Activated CD4-positive, alpha-beta memory T cell treated with anti-CD3 and anti-CD28 coated beads, Interleukin-2, amount 10 ng/mL, durations not matched to agents 7 days and 5 days (primary cell): ENCODE measurements at regions not wholly inside any gene's neighbourhood (a gene's known extent, or its start where the extent isn't known, plus 50 kb on each side); places are given as distances from the start of the nearest gene placed in this dataset.

Experiments used
- CTCF ChIA-PET: fragments of 350-600 bp; sonication (Branson Sonifier 250); formaldehyde crosslinking; loops from one replicate; lab custom pipeline; 2021; ENCODE audit warnings: antibody characterized with exemption, inconsistent platforms; lab: Charles Lee
- POLR2A ChIA-PET: fragments of 350-600 bp; sonication (Branson Sonifier 250); formaldehyde crosslinking; loops from one replicate; lab custom pipeline; 2021; ENCODE audit warnings: antibody characterized with exemption; lab: Charles Lee
- DNase-seq: peaks from one replicate; pipeline ENCODE4 v3.0.0-alpha.2; 2020
- H3K27ac Mint-ChIP-seq: one replicate; pipeline ENCODE4 v1.8.0; 2021; ENCODE audit warnings: mild to moderate bottlenecking, mixed read lengths
- H3K27me3 Mint-ChIP-seq: one replicate; pipeline ENCODE4 v1.8.0; 2021; ENCODE audit warnings: mixed read lengths
- H3K36me3 Mint-ChIP-seq: one replicate; pipeline ENCODE4 v1.8.0; 2021; ENCODE audit warnings: low read depth, mixed read lengths
- H3K4me1 Mint-ChIP-seq: one replicate; pipeline ENCODE4 v1.8.0; 2021; ENCODE audit warnings: mixed read lengths
- H3K4me3 Mint-ChIP-seq: one replicate; pipeline ENCODE4 v1.8.0; 2021; ENCODE audit warnings: mild to moderate bottlenecking, mixed read lengths
- H3K9me3 Mint-ChIP-seq: one replicate; pipeline ENCODE4 v1.8.0; 2021; ENCODE audit warnings: mixed read lengths

- Mint-ChIP-seq H3K4me3 (peak overlapping the region; percentile 21), H3K4me1 (no peaks in the 10 kb centered on the region), H3K27me3 (no peaks in the 10 kb centered on the region), H3K36me3 (peaks cover 54% of the 10 kb centered on the region), H3K27ac (no peak overlapping the region), H3K9me3 (peaks cover 7% of the 10 kb centered on the region)
- DNase-seq: peak; percentile 41
- ChIA-PET POLR2A (interaction anchor here (0.6 to 10.6 kb wide), 9 partner anchors 9 to 125 kb away, joined by 3 to 68 read pairs (median 4); partner anchors contain the start of gene TAB2), CTCF (no interaction called here)
Observed at GRCh38 chr6:149209871-149210775, 107.4 kb upstream of the TAB2 start.

GRCh38 chr6:149211046-149211571, 106.4 kb upstream of the TAB2 start:
- Mint-ChIP-seq H3K4me1 (peaks cover 4% of the 10 kb centered on the region), H3K4me3 (peak overlapping the region; percentile 21), H3K27me3 (no peaks in the 10 kb centered on the region), H3K27ac (no peak overlapping the region), H3K36me3 (peaks cover 48% of the 10 kb centered on the region), H3K9me3 (peaks cover 7% of the 10 kb centered on the region)
- POLR2A ChIA-PET: interaction anchor here (1.0 to 10.6 kb wide), 7 partner anchors 12 to 179 kb away, joined by 4 to 68 read pairs (median 6); partner anchors contain the start of gene TAB2
- CTCF ChIA-PET: no interaction called here
- DNase-seq: peak; percentile 33

GRCh38 chr6:149212206-149212605, 105.3 kb upstream of the TAB2 start:
- ChIA-PET POLR2A (interaction anchor here (0.9 to 10.6 kb wide), 11 partner anchors 9 to 180 kb away, joined by 3 to 68 read pairs (median 4); partner anchors contain the start of gene TAB2), CTCF (interaction anchor here (0.5 kb wide), 1 partner anchor 205 kb away, joined by 3 read pairs; no protein-coding TSS in a partner anchor)
- Mint-ChIP-seq H3K27ac (no peak overlapping the region), H3K36me3 (peaks cover 44% of the 10 kb centered on the region), H3K27me3 (no peaks in the 10 kb centered on the region), H3K4me3 (peak overlapping the region; percentile 1), H3K4me1 (peaks cover 15% of the 10 kb centered on the region), H3K9me3 (peaks cover 5% of the 10 kb centered on the region)
- no peak for DNase-seq

- H3K4me3 Mint-ChIP-seq: no peak overlapping the region
- H3K27me3 Mint-ChIP-seq: no peaks in the 10 kb centered on the region
- CTCF ChIA-PET: interaction anchor here (0.5 to 1.1 kb wide), 2 partner anchors 18 to 204 kb away, joined by 3 read pairs; no protein-coding TSS in a partner anchor
- POLR2A ChIA-PET: interaction anchor here (0.7 to 10.6 kb wide), 16 partner anchors 10 to 181 kb away, joined by 3 to 68 read pairs (median 4); partner anchors contain the start of gene TAB2
- H3K4me1 Mint-ChIP-seq: peaks cover 25% of the 10 kb centered on the region
- peak; percentile 36 for DNase-seq
- H3K9me3 Mint-ChIP-seq: peaks cover 4% of the 10 kb centered on the region
- H3K36me3 Mint-ChIP-seq: peaks cover 36% of the 10 kb centered on the region
- H3K27ac Mint-ChIP-seq: no peak overlapping the region
Observed at GRCh38 chr6:149212892-149213801, 104.4 kb upstream of the TAB2 start.

GRCh38 chr6:149213829-149214228, 103.7 kb upstream of the TAB2 start:
- Mint-ChIP-seq H3K4me3 (no peak overlapping the region), H3K4me1 (peaks cover 32% of the 10 kb centered on the region), H3K9me3 (peaks cover 2% of the 10 kb centered on the region), H3K27ac (no peak overlapping the region), H3K36me3 (peaks cover 30% of the 10 kb centered on the region), H3K27me3 (no peaks in the 10 kb centered on the region)
- DNase-seq: no peak
- ChIA-PET POLR2A (interaction anchor here (0.7 to 10.6 kb wide), 8 partner anchors 9 to 119 kb away, joined by 3 to 68 read pairs (median 3); partner anchors contain the start of gene TAB2), CTCF (interaction anchor here (1.1 kb wide), 1 partner anchor 19 kb away, joined by 3 read pairs; no protein-coding TSS in a partner anchor)

GRCh38 chr6:149216459-149216858, 101.1 kb upstream of the TAB2 start:
- peak overlapping the region; percentile 13 for H3K27ac Mint-ChIP-seq
- DNase-seq: no peak
- POLR2A ChIA-PET: interaction anchor here (0.5 to 10.6 kb wide), 7 partner anchors 13 to 132 kb away, joined by 3 to 68 read pairs (median 3); partner anchors contain the start of gene TAB2
- H3K4me1 Mint-ChIP-seq: peaks cover 37% of the 10 kb centered on the region
- H3K27me3 Mint-ChIP-seq: no peaks in the 10 kb centered on the region
- H3K36me3 Mint-ChIP-seq: peaks cover 31% of the 10 kb centered on the region
- no peak overlapping the region for H3K4me3 Mint-ChIP-seq
- H3K9me3 Mint-ChIP-seq: peaks cover 7% of the 10 kb centered on the region
- CTCF ChIA-PET: interaction anchor here (0.6 kb wide), 1 partner anchor 111 kb away, joined by 4 read pairs; no protein-coding TSS in a partner anchor

- Mint-ChIP-seq H3K9me3 (peaks cover 7% of the 10 kb centered on the region), H3K27me3 (no peaks in the 10 kb centered on the region), H3K27ac (no peak overlapping the region), H3K4me1 (peaks cover 39% of the 10 kb centered on the region), H3K36me3 (peaks cover 32% of the 10 kb centered on the region), H3K4me3 (no peak overlapping the region)
- DNase-seq: no peak
- ChIA-PET CTCF (interaction anchor here (0.5 kb wide), 1 partner anchor 108 kb away, joined by 3 read pairs; no protein-coding TSS in a partner anchor), POLR2A (interaction anchor here (0.9 to 10.6 kb wide), 4 partner anchors 89 to 133 kb away, joined by 4 to 68 read pairs (median 4); partner anchors contain the start of gene TAB2)
Observed at GRCh38 chr6:149217466-149217888, 100.0 kb upstream of the TAB2 start.

- Mint-ChIP-seq H3K9me3 (peaks cover 7% of the 10 kb centered on the region), H3K27ac (peak overlapping the region; percentile 63), H3K4me1 (peaks cover 39% of the 10 kb centered on the region), H3K27me3 (no peaks in the 10 kb centered on the region), H3K36me3 (peaks cover 38% of the 10 kb centered on the region), H3K4me3 (no peak overlapping the region)
- CTCF ChIA-PET: no interaction called here
- no peak for DNase-seq
- POLR2A ChIA-PET: interaction anchor here (0.9 to 10.6 kb wide), 4 partner anchors 64 to 125 kb away, joined by 4 to 68 read pairs (median 4); partner anchors contain the start of gene TAB2
Observed at GRCh38 chr6:149218471-149218870, 99.0 kb upstream of the TAB2 start.

- Mint-ChIP-seq H3K9me3 (peaks cover 7% of the 10 kb centered on the region), H3K27ac (peak overlapping the region; percentile 63), H3K4me3 (no peak overlapping the region), H3K4me1 (peaks cover 43% of the 10 kb centered on the region), H3K36me3 (peaks cover 43% of the 10 kb centered on the region), H3K27me3 (no peaks in the 10 kb centered on the region)
- ChIA-PET POLR2A (interaction anchor here (1.5 to 10.6 kb wide), 3 partner anchors 65 to 125 kb away, joined by 4 to 68 read pairs (median 5); partner anchors contain the start of gene TAB2), CTCF (no interaction called here)
- DNase-seq: no peak
Observed at GRCh38 chr6:149218915-149219314, 98.6 kb upstream of the TAB2 start.

- Mint-ChIP-seq H3K27ac (no peak overlapping the region), H3K4me1 (peaks cover 41% of the 10 kb centered on the region), H3K36me3 (peaks cover 55% of the 10 kb centered on the region), H3K9me3 (peaks cover 7% of the 10 kb centered on the region), H3K4me3 (no peak overlapping the region), H3K27me3 (no peaks in the 10 kb centered on the region)
- ChIA-PET POLR2A (interaction anchor here (0.9 kb wide), 1 partner anchor 9 kb away, joined by 3 read pairs; no protein-coding TSS in a partner anchor), CTCF (no interaction called here)
- no peak for DNase-seq
Observed at GRCh38 chr6:149220882-149221773, 96.4 kb upstream of the TAB2 start.

- Mint-ChIP-seq H3K36me3 (peaks cover 58% of the 10 kb centered on the region), H3K27me3 (no peaks in the 10 kb centered on the region), H3K27ac (no peak overlapping the region), H3K4me1 (peaks cover 40% of the 10 kb centered on the region), H3K9me3 (peaks cover 7% of the 10 kb centered on the region), H3K4me3 (no peak overlapping the region)
- no peak for DNase-seq
- ChIA-PET POLR2A (no interaction called here), CTCF (no interaction called here)
Observed at GRCh38 chr6:149221774-149222070, 95.8 kb upstream of the TAB2 start.
